CD1c-positive myeloid dendritic cell (primary cell): ENCODE measurements at regions not wholly inside any gene's neighbourhood (a gene's known extent, or its start where the extent isn't known, plus 50 kb on each side); places are given as distances from the start of the nearest gene placed in this dataset.

Experiments
- DNase-seq: peaks from one replicate; pipeline ENCODE4 v3.0.0-alpha.2; 2016; ENCODE audit errors: extremely low spot score

DNA sequence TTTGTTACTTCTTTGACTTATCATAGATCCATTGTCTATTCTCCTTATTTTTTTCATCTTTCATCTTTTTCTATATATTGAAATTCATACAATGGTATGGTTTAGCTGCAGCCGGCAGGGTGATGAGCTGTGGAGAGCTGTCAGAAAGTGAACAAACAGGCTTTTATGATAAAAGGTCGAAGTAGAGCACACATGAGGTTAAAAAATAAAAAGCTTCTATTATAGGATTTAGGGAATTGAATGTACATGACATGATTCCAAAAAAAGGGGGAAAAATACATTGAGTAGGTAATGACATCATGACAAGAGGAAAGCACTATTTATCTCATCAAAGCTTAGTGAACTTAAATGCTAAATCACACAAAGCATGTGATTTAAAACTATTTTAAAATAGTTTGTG lies 884.8 kb downstream of the METTL15 start:
- DNase-seq = no peak

DNA sequence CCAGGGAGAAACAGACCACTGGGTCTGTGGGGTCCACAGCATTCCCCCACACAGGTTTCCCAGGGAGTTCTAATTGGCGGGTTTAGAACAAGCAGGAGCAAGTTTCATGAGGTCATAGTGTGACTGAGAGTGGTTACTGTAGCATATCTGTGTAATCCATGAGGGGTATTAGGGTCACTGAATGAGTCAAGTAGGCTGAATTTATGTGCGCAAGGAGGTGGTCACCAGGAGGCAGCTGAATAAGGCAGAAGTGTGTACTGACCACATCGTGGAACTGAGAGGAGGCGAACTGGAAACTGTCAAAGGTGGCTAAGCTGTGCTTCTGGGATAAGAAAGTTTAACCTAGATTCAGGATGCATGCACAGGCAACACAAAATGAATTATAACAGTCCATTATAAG lies 876.0 kb downstream of the METTL15 start:
- DNase-seq = no peak

DNA sequence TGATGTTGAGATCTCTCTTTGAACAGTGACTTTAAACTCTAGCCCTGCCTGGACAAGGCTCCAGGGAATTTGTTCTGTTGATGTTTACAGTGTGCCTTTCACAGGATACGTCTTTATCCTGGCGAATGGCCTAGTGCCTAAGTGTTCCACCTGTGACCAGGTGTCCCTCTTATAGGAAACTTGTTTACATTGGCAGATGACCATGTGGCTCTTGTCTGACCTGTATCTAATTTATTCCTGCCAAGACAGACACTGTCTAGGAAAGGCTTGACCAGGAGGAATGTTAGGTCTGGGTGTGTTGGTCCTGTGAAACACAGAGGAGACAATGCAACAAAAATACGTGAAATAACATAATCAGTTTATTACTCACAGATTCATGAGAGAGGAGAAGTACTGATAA lies 875.6 kb downstream of the METTL15 start:
- no peak for DNase-seq

DNA sequence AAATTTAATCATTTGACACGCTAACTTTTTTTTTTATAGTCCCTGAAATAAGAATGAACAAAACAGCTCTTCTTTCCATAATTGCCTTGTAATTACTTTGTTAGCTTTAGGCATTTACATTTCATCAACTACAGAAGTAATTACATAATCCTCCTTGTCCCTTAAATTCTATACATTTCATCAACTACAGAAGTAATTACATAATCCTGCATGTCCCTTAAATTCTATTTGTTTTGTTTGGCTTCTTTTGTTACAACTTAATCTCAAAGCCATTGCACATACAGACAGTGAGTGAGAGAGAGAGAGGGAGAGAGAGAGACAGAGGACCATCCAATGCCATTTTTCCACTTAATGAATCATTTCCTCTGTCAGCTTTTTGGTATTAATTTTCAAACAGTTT lies 873.2 kb downstream of the METTL15 start:
- no peak for DNase-seq

DNA sequence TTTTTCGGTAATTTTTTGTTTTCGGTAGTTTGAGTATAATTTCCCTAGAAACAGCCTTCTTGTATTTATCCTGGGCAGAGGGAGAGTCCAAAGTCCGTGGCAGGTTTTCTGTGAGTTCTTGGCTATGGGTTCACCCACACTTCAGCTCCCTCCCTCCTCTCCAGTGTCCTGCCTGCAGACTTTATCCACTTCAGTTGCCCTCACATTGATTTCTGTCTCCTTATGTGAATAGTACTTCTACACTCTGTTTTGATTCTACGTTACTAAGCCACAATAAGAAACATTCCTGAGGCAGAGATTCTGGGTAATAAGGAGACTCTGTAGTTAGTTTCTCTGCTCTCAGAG lies 868.6 kb downstream of the METTL15 start:
- DNase-seq = no peak

DNA sequence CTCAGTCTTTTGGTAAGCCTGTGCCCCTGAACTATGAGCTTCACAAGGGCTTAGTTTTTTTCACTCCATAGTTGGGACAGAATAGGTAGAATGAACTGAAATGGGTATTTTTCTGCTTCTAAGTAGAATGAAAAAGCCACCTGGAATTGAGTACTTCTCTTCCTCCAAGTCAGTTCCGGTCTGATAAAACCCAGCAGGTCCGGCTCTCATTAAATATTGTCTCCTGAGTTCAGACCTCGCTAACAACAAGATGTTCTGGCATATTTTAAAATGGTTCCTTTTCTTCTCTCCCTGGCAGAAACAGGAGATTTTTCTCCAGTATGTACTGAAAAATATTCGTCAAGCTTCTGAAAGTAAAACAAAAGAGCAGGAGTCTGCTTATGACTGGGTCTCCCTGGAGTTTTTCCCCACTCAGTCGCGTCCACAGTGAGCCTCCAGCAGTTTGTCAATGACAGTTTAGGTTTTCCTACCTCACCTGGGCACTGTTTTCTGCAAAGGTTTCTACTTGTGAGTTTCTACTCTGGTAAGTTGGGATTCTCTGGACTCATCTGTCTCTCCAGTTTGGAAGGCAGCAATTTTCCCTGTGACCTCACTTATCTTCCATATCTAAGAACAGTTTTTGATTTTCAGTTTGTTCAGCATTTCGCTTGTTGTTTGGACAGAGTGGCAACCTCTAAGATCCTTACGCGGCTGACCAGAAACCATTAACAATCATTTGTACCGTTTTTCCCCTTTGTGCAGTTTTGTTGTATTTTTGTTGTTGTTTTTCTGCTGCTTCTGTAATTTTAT lies 868.0 kb downstream of the METTL15 start:
- no peak for DNase-seq

DNA sequence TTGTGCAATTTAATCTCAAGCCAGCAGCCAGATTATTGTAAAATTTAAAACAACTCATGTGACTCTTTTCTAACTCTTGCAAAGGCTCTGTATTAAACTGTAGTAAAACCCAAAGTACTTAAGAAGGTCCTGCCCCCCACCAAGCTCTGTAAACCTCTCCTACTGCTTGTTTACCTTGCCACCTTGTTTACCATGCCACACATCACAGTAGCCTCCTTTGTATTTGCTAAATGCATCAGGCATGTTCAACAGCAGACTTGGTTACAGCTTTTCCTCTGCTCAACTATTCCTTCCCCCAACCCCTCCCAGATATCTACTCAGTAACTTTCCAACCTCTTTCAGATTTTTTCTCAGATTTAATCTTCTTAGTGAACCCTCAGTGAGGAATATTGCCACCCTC lies 861.6 kb downstream of the METTL15 start:
- no peak for DNase-seq

DNA sequence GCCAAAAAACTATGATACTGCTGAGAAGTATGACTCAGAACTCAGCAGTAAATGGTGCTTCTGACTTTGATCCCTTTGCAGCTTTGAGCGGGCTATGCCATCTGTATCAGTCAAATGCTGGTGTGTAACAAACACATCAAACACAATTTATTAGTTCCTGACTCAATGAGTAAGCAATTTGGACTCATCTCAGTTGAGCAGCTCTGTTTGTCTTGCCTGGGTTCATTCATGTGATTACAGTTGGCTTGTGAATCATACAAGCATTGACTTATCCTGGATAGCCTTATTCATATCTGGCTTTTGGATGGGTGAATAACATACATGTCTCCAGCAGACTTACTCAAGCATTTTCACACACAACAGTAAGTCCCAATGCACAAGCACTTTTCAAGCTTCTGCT lies 858.8 kb downstream of the METTL15 start:
- no peak for DNase-seq

DNA sequence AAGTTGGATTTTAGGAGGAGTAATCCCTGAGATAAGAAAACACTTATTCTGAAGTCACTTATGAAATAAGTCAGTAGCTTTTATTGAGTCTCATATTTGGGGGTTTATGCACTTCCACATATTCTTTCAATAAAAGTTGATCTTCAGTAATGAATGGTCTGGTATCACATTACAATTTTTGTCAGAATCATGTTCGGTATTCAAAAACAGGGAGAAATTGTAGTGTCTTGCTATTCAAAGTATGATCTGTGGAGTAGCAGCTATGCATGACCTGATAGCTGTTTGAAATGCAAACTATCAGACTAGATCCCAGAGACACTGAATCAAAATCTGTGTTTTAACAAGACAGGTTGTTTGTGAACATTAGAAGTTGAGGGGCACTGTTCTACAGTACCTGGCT lies 857.6 kb downstream of the METTL15 start:
- DNase-seq = no peak

DNA sequence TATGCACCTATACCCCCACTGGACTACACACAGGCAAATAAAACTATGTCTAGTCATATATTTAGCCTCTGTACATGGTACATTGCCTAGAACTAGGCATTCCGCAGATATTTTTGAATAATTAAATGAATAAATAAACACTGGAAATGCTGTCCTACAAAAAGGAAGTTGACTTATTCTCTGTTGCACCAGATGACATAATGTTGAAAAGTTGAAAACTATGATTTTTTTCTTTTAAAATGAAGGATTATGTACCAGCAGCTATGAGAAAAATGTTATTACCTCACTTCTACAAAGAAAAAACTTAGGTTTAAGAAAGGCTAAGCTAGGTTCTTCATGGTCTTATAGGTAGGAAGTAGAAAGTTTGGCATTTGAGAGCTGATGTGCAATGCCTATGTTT lies 856.6 kb downstream of the METTL15 start:
- no peak for DNase-seq

DNA sequence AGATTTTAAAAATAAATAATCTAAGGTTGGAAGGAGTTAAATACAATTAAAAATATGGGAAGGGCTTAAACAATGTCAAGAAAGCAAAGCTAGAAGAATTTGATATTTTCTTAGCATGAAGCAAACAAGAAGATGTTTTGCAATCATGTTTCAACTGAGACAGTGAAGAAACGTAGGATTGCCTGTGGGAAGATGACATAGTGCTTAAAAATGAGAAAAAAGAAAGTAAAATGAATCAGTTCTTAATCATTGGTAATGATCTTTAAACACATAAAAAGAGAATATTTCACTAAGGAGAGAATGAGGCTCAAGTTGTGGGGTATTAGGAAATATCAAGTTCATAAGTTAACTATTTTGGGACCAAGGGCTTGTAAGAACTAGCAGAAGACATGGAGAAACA lies 855.0 kb downstream of the METTL15 start:
- no peak for DNase-seq

DNA sequence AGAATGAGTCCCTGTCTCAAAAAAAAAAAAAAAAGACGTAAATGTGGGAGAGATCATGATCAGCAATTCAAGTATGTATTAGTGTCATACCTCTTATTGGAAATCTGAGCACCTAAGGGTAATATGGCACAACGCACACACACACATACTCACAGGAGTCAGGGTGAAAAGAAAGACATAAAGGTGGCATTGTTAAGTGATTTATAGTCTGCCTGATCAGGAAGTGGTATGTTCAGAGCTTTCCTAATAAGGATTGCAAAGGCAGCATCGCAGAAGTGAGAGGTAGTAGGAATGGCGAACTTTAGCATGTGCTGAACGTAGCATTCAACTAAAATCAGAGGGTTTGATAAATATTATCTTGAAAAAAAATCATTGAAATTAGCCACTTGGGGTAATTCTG lies 854.3 kb downstream of the METTL15 start:
- no peak for DNase-seq

DNA sequence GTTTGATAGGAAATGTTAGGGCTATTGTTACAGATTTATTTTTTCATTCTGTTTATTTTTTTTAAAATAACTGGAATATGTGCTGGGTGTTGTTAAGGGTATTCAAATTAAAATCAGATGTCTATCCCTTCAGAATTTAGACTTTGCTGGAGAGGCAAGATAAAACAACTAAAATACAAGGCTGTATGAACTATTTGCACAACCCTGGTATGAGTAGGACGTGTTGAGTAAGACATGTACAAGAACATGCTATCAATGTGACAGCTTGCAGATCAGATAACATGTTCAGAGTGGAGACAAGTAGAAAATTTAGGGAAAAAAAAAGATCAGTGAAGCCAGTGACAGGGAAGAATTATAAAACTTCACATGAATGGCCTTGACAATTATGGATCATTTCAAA lies 853.5 kb downstream of the METTL15 start:
- DNase-seq = no peak

DNA sequence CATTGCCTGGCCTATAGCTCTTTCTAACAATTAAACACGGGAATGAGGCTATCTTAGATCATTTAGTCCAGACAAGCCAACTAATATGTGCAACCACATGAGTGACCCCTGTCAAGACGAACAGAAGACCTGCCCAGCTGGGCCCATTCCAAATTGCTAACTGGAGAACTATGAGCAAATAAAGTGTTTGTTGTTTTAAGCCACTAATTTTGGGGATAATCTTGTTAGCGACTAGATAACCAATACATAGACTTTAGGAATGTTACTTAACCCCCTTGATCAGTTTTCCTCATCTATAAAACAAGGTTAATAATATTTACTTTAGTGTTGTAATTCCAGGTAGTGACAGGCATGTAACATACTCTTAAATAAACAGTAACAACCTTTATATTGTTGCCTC lies 848.3 kb downstream of the METTL15 start:
- no peak for DNase-seq

DNA sequence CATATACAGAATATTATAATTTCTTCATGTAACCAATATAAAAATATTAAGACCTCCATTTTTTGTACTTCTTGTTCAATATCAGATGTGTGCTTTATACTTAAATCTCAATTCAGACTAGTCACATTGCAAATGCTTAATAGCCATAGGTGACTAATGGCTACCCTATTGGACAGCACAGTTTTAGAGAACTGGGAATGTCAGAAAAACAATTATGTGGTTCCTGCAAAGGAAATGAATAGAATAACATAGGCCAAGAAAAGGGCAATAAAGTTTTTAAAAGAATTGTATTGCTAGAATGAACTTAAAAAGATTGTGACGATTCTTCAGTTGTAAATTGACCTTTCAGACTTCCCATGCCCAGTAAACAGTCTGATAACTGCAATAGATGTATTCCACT lies 843.0 kb downstream of the METTL15 start:
- no peak for DNase-seq

DNA sequence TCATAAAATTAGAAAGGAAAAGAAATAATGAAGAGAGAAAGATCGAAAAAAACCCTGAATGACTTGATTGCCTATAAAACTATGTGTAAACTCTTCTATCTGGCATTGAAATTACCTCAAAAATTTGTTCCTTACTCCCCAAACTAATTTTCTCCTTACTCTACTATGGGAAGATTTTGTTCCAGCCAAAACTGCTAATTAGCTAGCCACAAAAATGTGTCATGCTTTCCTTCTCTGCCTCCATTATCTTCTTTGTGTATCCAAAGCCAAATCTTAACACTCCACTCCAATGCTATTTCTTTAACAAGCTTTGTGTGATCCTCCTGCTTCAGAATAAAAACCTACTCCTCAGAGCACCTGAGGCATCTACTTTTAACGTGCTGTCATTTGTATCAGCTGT lies 831.2 kb downstream of the METTL15 start:
- no peak for DNase-seq

DNA sequence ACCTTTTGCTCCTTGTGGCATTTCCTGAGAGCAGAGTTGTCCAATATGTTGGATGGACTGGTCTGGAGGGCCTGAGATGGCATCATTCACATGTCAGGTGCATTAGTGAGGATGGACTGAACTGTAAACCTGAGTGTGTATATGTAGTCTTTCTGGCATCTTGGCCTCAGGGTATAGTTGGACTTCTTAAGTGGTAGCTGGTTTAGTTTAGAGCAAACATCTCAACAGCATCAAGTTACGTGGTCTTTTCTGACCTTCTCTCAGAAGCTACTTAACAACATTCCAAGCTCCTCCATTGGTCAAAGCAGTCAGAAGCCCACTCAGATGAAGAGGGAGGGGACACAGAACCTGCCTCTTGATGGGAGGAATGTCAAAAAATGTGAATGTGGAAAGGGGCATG lies 829.9 kb downstream of the METTL15 start:
- no peak for DNase-seq

DNA sequence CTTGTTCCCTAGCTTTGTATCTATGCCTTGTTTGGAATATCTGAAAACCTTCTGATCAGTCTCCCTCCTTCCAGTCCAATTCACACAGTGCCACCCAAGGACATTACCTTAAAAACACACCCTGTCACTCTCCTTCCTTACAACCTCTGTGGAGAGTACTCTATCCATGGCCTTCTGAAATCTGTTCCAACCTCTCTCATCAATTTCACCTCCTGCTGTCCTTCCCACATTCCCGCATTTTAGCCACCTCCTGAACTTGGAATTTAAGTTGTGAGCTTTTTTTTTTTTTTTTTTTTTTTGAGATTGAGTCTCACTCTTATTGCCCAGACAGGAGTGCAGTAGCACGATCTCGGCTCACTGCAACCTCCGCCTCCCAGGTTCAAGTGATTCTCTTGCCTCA lies 824.8 kb downstream of the METTL15 start:
- DNase-seq = no peak

DNA sequence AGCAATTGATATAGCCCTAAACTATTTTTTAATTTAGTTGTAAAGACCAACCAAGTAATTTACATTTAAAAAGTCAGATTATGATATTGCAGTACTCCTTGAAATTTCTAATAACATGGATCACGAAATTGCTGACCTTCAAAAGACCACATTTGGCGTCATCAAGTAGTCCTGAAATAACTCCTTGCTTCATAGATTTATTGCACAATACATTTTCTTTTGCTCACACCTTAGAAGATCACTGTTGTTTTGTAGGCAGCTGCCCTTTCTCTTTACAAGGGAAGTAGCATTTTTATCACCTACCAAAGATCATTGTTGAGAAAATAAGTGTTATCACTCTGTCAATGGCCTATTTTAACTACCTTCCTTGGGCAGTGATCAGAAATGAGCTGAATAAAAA lies 815.8 kb downstream of the METTL15 start:
- no peak for DNase-seq

DNA sequence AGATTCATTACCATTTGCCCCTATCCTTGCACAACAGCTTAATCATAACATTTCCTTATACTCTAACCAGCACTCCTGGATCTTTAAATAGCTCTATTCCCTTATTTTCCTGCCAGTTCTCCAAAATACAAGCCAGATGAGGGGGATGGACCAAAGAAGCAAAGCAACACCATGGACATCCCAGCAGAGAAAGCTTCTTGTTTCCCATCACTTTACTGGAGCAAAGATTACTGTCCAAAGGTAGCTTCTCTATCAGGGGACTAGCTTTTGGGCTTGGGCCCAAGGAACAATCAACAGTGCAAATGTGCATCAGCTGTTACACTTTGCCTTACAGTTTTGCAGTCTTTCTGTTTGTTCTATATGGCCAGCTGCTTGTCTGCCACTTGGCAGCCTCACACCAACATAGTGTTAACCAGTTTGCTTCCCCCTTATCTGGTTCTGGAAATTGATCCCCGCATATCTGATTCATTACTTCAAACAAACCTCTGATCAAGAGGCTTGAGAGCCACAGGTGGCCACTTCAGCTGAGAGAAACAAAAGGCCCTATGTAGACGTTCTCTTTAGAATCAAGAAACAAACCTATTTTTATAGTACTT lies 814.3 kb downstream of the METTL15 start:
- no peak for DNase-seq

DNA sequence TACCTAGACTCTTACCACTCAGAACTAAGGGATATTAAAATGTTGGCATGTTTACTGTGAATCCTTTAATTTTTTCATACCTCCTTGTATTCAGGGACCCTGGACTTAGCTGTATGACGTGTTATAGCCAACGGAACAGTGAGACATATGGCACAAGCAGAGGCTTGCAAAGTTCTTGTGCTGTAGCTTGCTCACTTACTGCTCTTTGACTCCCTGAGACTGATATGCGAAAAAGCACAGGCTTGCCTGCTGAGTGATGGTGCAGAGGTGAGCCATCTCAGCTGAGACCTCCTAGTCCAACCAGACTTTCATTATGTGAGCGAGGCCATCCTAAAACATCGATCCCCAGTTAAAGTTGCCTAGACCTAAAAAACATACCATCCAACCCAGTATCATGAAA lies 811.0 kb downstream of the METTL15 start:
- DNase-seq = no peak

DNA sequence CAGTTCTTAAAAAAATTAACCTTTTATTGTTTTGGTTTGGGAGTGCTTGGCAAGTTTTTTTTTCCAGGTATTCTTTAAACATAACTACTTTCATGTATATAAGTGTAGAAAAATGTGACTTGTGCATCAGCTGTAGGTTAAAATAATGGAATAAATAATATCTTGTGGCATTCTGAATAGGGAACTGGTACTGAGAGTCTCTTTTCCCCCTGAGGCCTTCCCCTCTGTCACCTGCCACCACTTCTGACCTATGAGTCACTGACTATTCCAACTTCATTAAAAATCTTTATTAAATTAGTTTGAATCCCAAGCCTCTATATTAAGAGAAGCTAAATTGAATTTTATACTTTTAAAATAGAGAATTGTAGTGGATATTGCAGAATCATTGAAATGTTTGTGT lies 805.7 kb downstream of the METTL15 start:
- no peak for DNase-seq

DNA sequence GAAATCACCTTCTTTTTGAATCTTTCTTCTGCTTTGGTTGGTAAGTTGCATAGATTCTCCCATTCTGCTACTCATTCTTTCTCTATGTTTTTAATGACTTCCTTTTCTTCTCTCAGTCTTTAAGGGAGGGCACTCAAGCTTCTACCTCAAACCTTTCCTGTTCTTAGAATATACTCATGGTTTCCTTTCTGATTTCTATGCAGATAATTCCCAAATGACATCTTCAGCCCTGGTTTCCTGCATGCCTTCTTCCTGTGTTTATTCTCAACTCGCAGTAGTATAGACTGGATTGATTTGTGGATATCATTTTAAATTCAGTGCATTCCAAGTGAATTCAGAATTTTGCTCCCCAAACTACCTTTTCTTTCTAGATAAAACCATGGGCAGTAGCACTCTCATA lies 803.6 kb downstream of the METTL15 start:
- no peak for DNase-seq

DNA sequence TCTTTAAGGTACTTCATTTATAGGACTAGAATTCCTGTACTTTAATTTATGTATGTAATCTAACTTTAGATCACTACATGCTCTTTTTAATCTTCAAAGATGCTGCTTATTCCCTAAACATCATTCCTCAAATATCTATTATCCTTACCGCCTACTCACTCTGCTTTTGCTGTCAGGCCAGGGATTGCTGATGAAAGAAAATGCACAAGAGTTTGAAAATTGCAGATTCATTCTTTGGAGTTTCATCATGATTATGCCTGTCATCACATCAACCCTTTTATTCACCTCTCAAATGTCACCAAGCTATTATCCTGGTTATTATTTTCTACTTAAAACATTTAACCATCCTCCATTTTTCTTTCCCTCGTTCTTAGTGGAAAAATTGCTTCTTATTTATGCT lies 802.7 kb downstream of the METTL15 start:
- no peak for DNase-seq
